ENCODE measurements at regions not wholly inside any gene's neighbourhood (a gene's known extent, or its start where the extent isn't known, plus 50 kb on each side); places are given as distances from the start of the nearest gene placed in this dataset.

DNA sequence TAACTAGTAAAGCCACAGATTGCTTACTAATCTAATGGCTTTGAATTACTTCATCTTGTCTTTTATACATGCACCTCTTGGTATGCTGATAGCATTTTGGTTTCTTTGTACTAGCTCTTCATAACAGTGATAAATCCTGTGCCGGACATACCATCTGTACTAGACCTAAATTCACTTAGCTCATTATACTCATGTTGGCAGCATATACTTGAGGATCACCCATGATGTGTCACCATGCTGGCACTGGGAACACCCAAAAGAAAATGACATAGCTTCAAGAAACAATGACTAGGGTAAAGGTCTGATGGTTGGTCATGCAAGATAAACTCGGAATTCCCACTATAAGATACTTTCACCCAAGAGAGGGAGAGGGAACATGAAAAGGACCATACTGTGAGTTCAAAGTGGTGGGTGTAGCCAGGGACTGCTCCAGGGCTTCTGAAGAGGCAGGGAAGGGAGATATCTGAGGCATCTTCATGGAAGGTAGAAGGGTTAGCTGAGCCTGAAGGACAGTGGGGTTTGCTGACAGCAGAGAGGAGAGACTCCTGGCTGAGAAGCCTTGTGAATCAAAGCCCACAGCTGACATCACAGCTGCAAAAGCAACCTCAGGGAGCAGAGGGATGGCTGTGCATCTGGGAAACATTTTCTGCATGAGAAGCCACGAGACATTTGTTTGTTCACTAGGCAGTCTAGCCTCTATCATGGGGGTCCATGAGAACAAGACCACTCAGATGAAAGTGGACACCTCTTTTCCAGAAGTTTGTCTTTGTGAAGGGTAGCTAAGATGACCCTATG, 314.2 kb downstream of the RAB28 start:
- POLR2A ChIA-PET = no interaction called here

DNA sequence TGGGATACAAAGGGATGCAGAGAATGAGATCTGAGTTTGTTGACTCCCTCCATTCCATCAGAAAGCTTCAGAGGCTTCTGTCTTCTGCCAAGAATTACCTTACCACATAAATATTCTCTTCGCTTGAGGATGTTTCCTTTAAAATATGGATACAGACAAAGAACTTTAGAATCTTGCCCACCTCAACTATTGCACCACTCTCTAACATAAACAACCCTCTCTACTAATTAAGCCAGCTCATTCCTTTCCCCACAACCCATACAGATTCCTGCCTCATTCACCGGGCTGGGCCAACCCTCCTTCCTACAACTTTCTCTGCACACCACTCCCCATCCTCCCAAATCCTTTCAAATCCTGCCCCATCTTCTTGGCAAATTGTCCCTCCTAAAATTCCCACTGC, 315.8 kb downstream of the RAB28 start:
- H3K9me3 ChIP-seq = no peaks in the 10 kb centered on the region
- TF ChIP-seq HMGXB4 (CRISPR knock-in tag; IDR thresholded peaks at IDR 0.05; ENCODE audit: borderline replicate concordance) (no peak), FOSB (CRISPR knock-in tag; IDR thresholded peaks at IDR 0.05) (no peak), POLR2AphosphoS2 (conservative IDR thresholded peaks at IDR 0.05; ENCODE audit: low read length) (no peak), FOSL2 (IDR thresholded peaks at IDR 0.05) (no peak), FOSL2 (CRISPR knock-in tag; IDR thresholded peaks at IDR 0.05) (no peak), HOXB13 (CRISPR knock-in tag; IDR thresholded peaks at IDR 0.05; ENCODE audit: low read depth) (no peak), RARB (CRISPR knock-in tag; IDR thresholded peaks at IDR 0.05) (no peak), NPAS2 (CRISPR knock-in tag; IDR thresholded peaks at IDR 0.05; ENCODE audit: borderline replicate concordance) (no peak), HDAC2 (IDR thresholded peaks at IDR 0.05) (no peak), USF2 (IDR thresholded peaks at IDR 0.05) (no peak)
- TF ChIP-seq, protein P1, sequence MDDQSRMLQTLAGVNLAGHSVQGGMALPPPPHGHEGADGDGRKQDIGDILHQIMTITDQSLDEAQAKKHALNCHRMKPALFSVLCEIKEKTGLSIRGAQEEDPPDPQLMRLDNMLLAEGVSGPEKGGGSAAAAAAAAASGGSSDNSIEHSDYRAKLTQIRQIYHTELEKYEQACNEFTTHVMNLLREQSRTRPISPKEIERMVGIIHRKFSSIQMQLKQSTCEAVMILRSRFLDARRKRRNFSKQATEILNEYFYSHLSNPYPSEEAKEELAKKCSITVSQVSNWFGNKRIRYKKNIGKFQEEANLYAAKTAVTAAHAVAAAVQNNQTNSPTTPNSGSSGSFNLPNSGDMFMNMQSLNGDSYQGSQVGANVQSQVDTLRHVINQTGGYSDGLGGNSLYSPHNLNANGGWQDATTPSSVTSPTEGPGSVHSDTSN (IDR thresholded peaks at IDR 0.05) = no peak
- TF ChIP-seq, protein P2, sequence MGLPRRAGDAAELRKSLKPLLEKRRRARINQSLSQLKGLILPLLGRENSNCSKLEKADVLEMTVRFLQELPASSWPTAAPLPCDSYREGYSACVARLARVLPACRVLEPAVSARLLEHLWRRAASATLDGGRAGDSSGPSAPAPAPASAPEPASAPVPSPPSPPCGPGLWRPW (IDR thresholded peaks at IDR 0.05) = no peak
- CTCF ChIA-PET = no interaction called here
- H3K4me3 ChIP-seq = no peak overlapping the region
- FAIRE-seq (no peak), ATAC-seq (no peak), DNase-seq (ENCODE audit: low read depth in 1 of 2, low spot score in 1 of 2) (no peak)
- H3K4me1 ChIP-seq = no peaks in the 10 kb centered on the region
- H3K4me2 ChIP-seq = no peak overlapping the region
- POLR2A ChIA-PET = no interaction called here
- 6% methylated on average over 2 of the region's 2 CpGs for WGBS (ENCODE audit: missing lambda C conversion rate)
- H3K27ac ChIP-seq = no peak overlapping the region

More for the DNA sequence above, 314.2 kb downstream of the RAB28 start:
- CTCF ChIA-PET = no interaction called here
- DNase-seq (ENCODE audit: low read depth in 1 of 2, low spot score in 1 of 2) (no peak), ATAC-seq (no peak), FAIRE-seq (no peak)
- TF ChIP-seq FOXS1 (CRISPR knock-in tag; IDR thresholded peaks at IDR 0.05) = no peak
- TF ChIP-seq CBX2 (IDR thresholded peaks at IDR 0.05; ENCODE audit: borderline replicate concordance, low read depth) = no peak
- TF ChIP-seq USF2 (IDR thresholded peaks at IDR 0.05) = no peak
- no peak for TF ChIP-seq NR3C1 (IDR thresholded peaks at IDR 0.05)
- TF ChIP-seq MAFK (IDR thresholded peaks at IDR 0.05; ENCODE audit: partially characterized antibody) = no peak
- no peak for TF ChIP-seq GATA3 (IDR thresholded peaks at IDR 0.05; ENCODE audit: borderline replicate concordance)
- H3K9me3 ChIP-seq = no peaks in the 10 kb centered on the region
- no peak overlapping the region for H3K4me3 ChIP-seq
- WGBS (ENCODE audit: missing lambda C conversion rate) = 11% methylated on average over 3 of the region's 3 CpGs
- H3K4me2 ChIP-seq = no peak overlapping the region
- H3K4me1 ChIP-seq = no peaks in the 10 kb centered on the region
- no peak overlapping the region for H3K27ac ChIP-seq

DNA sequence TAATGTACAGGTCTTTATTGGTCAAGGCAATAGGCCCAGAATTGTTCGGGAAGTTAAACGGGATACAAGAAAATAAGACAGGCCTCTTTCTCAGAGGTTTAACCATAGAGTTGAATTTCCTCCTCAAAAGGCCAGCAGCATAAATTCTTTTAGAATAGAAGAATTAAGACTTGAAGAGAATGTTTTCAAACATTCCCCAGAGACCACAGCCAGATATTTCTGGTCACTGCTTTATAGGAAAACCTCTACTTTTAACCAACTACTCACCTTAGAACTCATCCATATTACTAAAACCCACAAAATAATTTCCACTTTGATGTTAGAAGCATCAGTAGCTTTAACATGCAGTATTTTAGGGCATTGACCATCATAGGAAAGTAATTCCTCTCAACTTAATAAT, 317.9 kb downstream of the RAB28 start:
- ChIA-PET POLR2A (no interaction called here), CTCF (no interaction called here)
- no peak for FAIRE-seq
- no peak overlapping the region for H3K4me3 ChIP-seq
- ATAC-seq = no peak
- WGBS (ENCODE audit: missing lambda C conversion rate) = 46% methylated on average over 2 of the region's 2 CpGs
- H3K27ac ChIP-seq = no peak overlapping the region
- H3K4me2 ChIP-seq = no peak overlapping the region
- H3K9me3 ChIP-seq = no peaks in the 10 kb centered on the region
- no peaks in the 10 kb centered on the region for H3K4me1 ChIP-seq
- no peak for DNase-seq (ENCODE audit: low read depth in 1 of 2, low spot score in 1 of 2)
- no peak for TF ChIP-seq TFCP2L1 (CRISPR knock-in tag; IDR thresholded peaks at IDR 0.05)
- TF ChIP-seq POLR2AphosphoS2 (conservative IDR thresholded peaks at IDR 0.05; ENCODE audit: low read length) = no peak
- no peak for TF ChIP-seq FOSL2 (IDR thresholded peaks at IDR 0.05)
- TF ChIP-seq FOSL2 (CRISPR knock-in tag; IDR thresholded peaks at IDR 0.05) = no peak
- TF ChIP-seq, protein P1 (IDR thresholded peaks at IDR 0.05) = no peak
- TF ChIP-seq RFX5 (IDR thresholded peaks at IDR 0.05) = no peak
- TF ChIP-seq HMGXB4 (CRISPR knock-in tag; IDR thresholded peaks at IDR 0.05; ENCODE audit: borderline replicate concordance) = no peak
- TF ChIP-seq HDAC2 (IDR thresholded peaks at IDR 0.05) = no peak
- no peak for TF ChIP-seq HOXB5 (CRISPR knock-in tag; IDR thresholded peaks at IDR 0.05)
- TF ChIP-seq FOSB (CRISPR knock-in tag; IDR thresholded peaks at IDR 0.05) = no peak
- TF ChIP-seq HOXB13 (CRISPR knock-in tag; IDR thresholded peaks at IDR 0.05; ENCODE audit: low read depth) = no peak
- no peak for TF ChIP-seq RNF2 (IDR thresholded peaks at IDR 0.05; ENCODE audit: borderline replicate concordance, low read depth)
- TF ChIP-seq CEBPB (IDR thresholded peaks at IDR 0.05) = no peak
- no peak for TF ChIP-seq RARB (CRISPR knock-in tag; IDR thresholded peaks at IDR 0.05)
- TF ChIP-seq NPAS2 (CRISPR knock-in tag; IDR thresholded peaks at IDR 0.05; ENCODE audit: borderline replicate concordance) = no peak
- no peak for TF ChIP-seq EHMT2 (IDR thresholded peaks at IDR 0.05; ENCODE audit: low read depth)
- TF ChIP-seq MAFK (IDR thresholded peaks at IDR 0.05; ENCODE audit: partially characterized antibody) = no peak
